ENCODE measurements at regions not wholly inside any gene's neighbourhood (a gene's known extent, or its start where the extent isn't known, plus 50 kb on each side); places are given as distances from the start of the nearest gene placed in this dataset.
A peak's percentile ranks its signal among the peaks of the same experiment; 100 is the strongest.

GRCh38 chr2:15028406-15028805 lies 395.9 kb downstream of the LRATD1 start (continued):
- TF ChIP-seq ZBTB33 (IDR thresholded peaks at IDR 0.05; ENCODE audit: extremely low read depth, insufficient replicate concordance, low read length) (no peak), TCF7L2 (IDR thresholded peaks at IDR 0.05; ENCODE audit: borderline replicate concordance, extremely low read depth, insufficient read depth, insufficient read length) (no peak), RAD21 (IDR thresholded peaks at IDR 0.05; ENCODE audit: low read depth) (no peak), SP1 (IDR thresholded peaks at IDR 0.05; ENCODE audit: low read depth) (no peak), ZNF274 (IDR thresholded peaks at IDR 0.05; ENCODE audit: low read depth, low read length) (no peak), FOSL1 (IDR thresholded peaks at IDR 0.05; ENCODE audit: low read depth) (no peak), POLR2AphosphoS5 (IDR thresholded peaks at IDR 0.05; ENCODE audit: low read depth, low read length) (no peak), EZH2 (IDR thresholded peaks at IDR 0.05) (no peak)

- Histone ChIP-seq H3K9me2 (ENCODE audit: insufficient read depth) (no peaks in the 10 kb centered on the region), H3K79me2 (ENCODE audit: insufficient read depth, low read length) (no peaks in the 10 kb centered on the region), H3K27ac (ENCODE audit: low read depth, low read length) (no peak overlapping the region), H3K9me3 (ENCODE audit: control insufficient read depth in 1 of 2, insufficient read depth in 1 of 2, low read depth in 1 of 2, low read length in 2 of 2) (no peaks in the 10 kb centered on the region), H2AFZ (ENCODE audit: low read depth, low read length, poor library complexity, severe bottlenecking) (no peak overlapping the region), H3K9ac (ENCODE audit: low read length) (no peak overlapping the region), H3K4me1 (ENCODE audit: control insufficient read depth in 1 of 2, insufficient read depth in 2 of 2, low read length in 2 of 2) (no peaks in the 10 kb centered on the region), H3K4me2 (ENCODE audit: low read length) (no peak overlapping the region), H3K27me3 (ENCODE audit: insufficient read depth, low read length) (peaks cover 10% of the 10 kb centered on the region), H4K20me1 (ENCODE audit: insufficient read depth) (no peaks in the 10 kb centered on the region), H3K4me3 (replicated peaks in 1 of 2; ENCODE audit: low read depth in 1 of 2, low read length in 2 of 2) (no peak overlapping the region), H3K36me3 (ENCODE audit: control insufficient read depth in 1 of 2, insufficient read depth in 2 of 2, low read length in 2 of 2) (no peaks in the 10 kb centered on the region)
- TF ChIP-seq CTCF (IDR thresholded peaks at IDR 0.05 in 2 of 3, conservative IDR thresholded peaks at IDR 0.05 in 1 of 3; ENCODE audit: borderline replicate concordance in 1 of 3, insufficient read depth in 1 of 3, low read depth in 2 of 3, low read length in 2 of 3) (0 out of 6 replicates have a peak, but pooled peaks of 1 of the 3 experiments have one; percentile 8), REST (IDR thresholded peaks at IDR 0.05; ENCODE audit: low read depth) (no peak)
- ChIA-PET CTCF (no interaction called here), RAD21 (ENCODE audit: low non-redundant PET in 1 of 2, low total read pairs in 2 of 2, uncharacterized antibody in 2 of 2, unreplicated experiment in 2 of 2) (no interaction called here), POLR2A (no interaction called here)
- peak; percentile 74; the same call in 1 of the 2 replicates for ATAC-seq
- no TSS peak for BruUV-seq (replicated peaks)
- intact Hi-C loops (cut with micrococcal nuclease) = no loop called here
- DNase-seq (ENCODE audit: low read depth, low spot score) = no peak
Observed at GRCh38 chr2:15031745-15032240, 399.3 kb downstream of the LRATD1 start.
